ENCODE measurements at regions not wholly inside any gene's neighbourhood (a gene's known extent, or its start where the extent isn't known, plus 50 kb on each side); places are given as distances from the start of the nearest gene placed in this dataset.

DNA sequence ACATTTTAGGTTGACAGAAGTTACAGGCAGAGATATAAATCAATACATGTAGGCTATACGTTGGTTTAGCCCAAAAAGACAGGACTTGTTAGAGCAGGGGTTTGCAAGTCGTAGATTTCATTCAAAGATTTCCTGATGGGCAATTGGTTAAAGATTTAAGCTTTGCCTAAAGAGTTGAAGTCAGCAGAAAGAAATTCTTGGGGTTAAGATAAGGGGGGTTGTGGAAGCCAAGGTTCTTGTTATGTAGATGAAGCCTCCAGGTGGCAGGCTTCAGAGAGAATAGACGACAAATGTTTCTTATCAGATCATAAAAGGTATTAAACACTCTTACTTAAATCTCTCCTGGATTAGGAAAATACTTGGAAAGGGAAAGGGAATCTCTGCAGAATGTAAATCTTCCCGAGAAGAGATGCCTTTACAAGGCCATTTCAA is 510.8 kb downstream of the TMTC2 start:
- Mint-ChIP-seq H3K4me1 (no peaks in the 10 kb centered on the region), H3K4me3 (no peak overlapping the region), H3K9me3 (no peaks in the 10 kb centered on the region), H3K36me3 (ENCODE audit: low read depth) (no peaks in the 10 kb centered on the region), H3K27ac (no peak overlapping the region), H3K27me3 (no peaks in the 10 kb centered on the region)
- CTCF ChIA-PET = no interaction called here
- DNase-seq = no peak
- POLR2A ChIA-PET = no interaction called here

DNA sequence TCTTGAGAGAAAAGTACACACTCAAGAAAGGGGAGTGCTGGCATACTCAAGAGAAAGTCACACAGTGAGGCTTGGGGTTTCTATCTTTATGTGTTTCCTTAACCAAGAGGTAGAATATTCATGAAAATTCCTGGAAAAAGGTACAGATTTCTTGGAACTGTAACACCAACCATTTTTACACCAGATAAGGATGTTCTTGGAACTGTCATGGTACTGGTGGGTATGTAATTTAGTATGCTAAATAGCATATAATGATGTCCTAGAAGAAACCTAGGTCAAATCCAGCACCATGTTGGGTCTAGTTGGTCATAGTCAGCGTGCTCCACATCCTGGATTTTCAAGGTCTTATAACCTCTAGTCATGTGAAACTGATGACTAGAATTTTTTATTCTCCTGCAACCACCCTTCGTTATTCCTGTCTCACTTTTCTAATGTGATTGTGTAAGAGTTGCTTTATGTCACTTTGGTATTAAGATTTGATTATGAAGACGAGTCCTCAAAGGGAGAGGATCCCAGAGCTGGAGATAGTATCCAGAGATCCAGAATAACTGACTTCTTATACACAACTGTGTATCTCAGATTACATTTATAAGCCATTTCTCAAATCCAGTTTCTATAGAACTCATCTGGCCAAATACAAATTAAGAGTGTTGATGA is 510.1 kb downstream of the TMTC2 start:
- H3K4me3 Mint-ChIP-seq = no peak overlapping the region
- ChIA-PET POLR2A (no interaction called here), CTCF (no interaction called here)
- H3K36me3 Mint-ChIP-seq (ENCODE audit: low read depth) = no peaks in the 10 kb centered on the region
- H3K27ac Mint-ChIP-seq = no peak overlapping the region
- H3K9me3 Mint-ChIP-seq = no peaks in the 10 kb centered on the region
- no peaks in the 10 kb centered on the region for H3K4me1 Mint-ChIP-seq
- DNase-seq = no peak
- no peaks in the 10 kb centered on the region for H3K27me3 Mint-ChIP-seq

DNA sequence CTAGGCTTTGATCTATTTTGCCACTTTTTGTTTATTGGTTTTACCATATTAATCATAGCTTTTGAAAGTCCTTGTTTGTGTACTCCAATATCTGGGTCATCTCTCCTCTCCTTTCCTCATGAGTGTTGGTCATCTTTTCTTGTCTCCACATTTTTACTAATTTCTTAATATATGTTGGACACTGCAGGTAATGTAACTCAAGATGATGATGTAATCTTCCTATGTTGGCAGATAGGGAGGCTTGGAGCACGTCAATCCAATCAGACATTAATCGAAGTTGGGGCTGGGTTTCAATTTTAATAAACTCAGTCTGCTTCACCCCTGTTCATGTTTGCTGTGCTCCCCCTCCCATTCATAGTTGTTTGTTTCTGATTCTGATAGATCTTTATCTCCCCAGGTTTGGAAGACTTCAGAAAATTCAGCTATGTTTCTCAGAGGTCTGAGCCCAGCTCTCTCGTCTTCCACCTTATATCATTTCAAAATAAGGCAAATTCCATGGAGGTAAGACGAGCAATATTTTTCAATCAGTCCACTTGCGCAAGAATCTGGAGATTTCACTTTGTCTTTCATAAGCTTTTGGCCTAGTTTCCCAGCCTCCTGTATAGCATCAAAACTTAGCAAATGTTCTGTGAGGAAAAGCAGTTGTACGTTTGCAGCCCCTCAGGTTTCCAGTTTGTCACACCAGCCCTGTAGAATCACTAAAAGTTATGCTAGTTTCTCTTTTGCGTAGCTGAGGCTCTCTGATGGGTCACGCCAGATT is 504.1 kb downstream of the TMTC2 start:
- no peak overlapping the region for H3K27ac Mint-ChIP-seq
- H3K4me1 Mint-ChIP-seq = no peaks in the 10 kb centered on the region
- no peaks in the 10 kb centered on the region for H3K27me3 Mint-ChIP-seq
- no peaks in the 10 kb centered on the region for H3K9me3 Mint-ChIP-seq
- ChIA-PET POLR2A (no interaction called here), CTCF (no interaction called here)
- H3K4me3 Mint-ChIP-seq = no peak overlapping the region
- no peak for DNase-seq
- no peaks in the 10 kb centered on the region for H3K36me3 Mint-ChIP-seq (ENCODE audit: low read depth)

DNA sequence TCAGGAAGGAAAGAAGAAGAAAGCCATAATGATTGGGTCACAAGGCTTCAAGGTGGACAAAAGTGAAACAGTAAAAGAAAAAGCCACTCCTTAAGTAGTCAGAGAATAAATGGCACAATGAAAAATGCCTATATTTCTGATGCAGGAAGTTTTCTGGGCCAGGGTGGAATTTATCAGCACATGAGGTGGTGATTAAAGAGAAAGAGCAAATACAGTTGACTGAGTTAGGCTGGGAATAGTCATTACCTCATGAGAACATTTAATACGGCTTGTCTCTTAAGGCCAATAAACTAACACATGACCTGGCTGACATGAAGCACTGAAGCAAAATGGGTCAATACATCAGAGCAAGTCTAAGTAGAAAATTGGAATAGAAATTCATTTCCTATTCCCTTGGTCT is 499.7 kb downstream of the TMTC2 start:
- Mint-ChIP-seq H3K4me3 (no peak overlapping the region), H3K27ac (no peak overlapping the region), H3K36me3 (ENCODE audit: low read depth) (no peaks in the 10 kb centered on the region), H3K9me3 (no peaks in the 10 kb centered on the region), H3K4me1 (no peaks in the 10 kb centered on the region), H3K27me3 (peaks cover 2% of the 10 kb centered on the region)
- no peak for DNase-seq
- CTCF ChIA-PET = no interaction called here
- POLR2A ChIA-PET = no interaction called here

- POLR2A ChIA-PET = no interaction called here
- DNase-seq = no peak
- Mint-ChIP-seq H3K27ac (no peak overlapping the region), H3K36me3 (ENCODE audit: low read depth) (no peaks in the 10 kb centered on the region), H3K27me3 (peaks cover 2% of the 10 kb centered on the region), H3K4me1 (no peaks in the 10 kb centered on the region), H3K9me3 (no peaks in the 10 kb centered on the region), H3K4me3 (no peak overlapping the region)
- CTCF ChIA-PET = no interaction called here
Measured at GRCh38 chr12:83185241-83185640, 498.5 kb downstream of the TMTC2 start.

Data from activated CD4-positive, alpha-beta memory T cell treated with anti-CD3 and anti-CD28 coated beads, Interleukin-2, amount 10 ng/mL, durations not matched to agents 7 days and 5 days (primary cell).